ENCODE measurements at regions not wholly inside any gene's neighbourhood (a gene's known extent, or its start where the extent isn't known, plus 50 kb on each side); places are given as distances from the start of the nearest gene placed in this dataset.
"Not testable (repeated sequence)": the region's sequence is repeated elsewhere in the genome, so short reads cannot be mapped to it uniquely, and the experiment has no call there.

- H2AFZ ChIP-seq (ENCODE audit: low read length), result peak overlapping the region; percentile 66
- H3K4me3 ChIP-seq (ENCODE audit: low read length), result peak overlapping the region; percentile 76
These were observed 88.1 kb downstream of the DEFB131A start for GRCh38 chr4:9532134-9532862.

GRCh38 chr4:9532863-9533192 lies 88.6 kb downstream of the DEFB131A start:
- H3K9me2 ChIP-seq (replicated peaks; ENCODE audit: insufficient read depth, low read length); H3K27me3 ChIP-seq (replicated peaks; ENCODE audit: insufficient read depth, low read length); H2AFZ ChIP-seq (ENCODE audit: low read length); H3K4me1 ChIP-seq (ENCODE audit: low read length); H3K9me3 ChIP-seq (replicated peaks; ENCODE audit: insufficient read depth, low read length); H4K20me1 ChIP-seq (ENCODE audit: insufficient read depth, low read length); H3K36me3 ChIP-seq (replicated peaks; ENCODE audit: insufficient read depth, low read length); H3K27ac ChIP-seq (ENCODE audit: low read length); DNase-seq; H3F3A ChIP-seq (ENCODE audit: insufficient read depth, low read length): not testable (repeated sequence)
- Histone ChIP-seq H3K4me3 (ENCODE audit: low read length) (peak overlapping the region; percentile 76), H3K9ac (ENCODE audit: low read length) (peak overlapping the region; percentile 89), H3K4me2 (ENCODE audit: low read depth, low read length) (peak overlapping the region; percentile 73), H3K79me2 (ENCODE audit: low read length) (peaks cover 52% of the 10 kb centered on the region)

More at GRCh38 chr4:9532134-9532862, 88.1 kb downstream of the DEFB131A start:
- Histone ChIP-seq H3K9ac (ENCODE audit: low read length) (peak overlapping the region; percentile 89), H3K4me2 (ENCODE audit: low read depth, low read length) (peak overlapping the region; percentile 73; the same call in 1 of the 2 replicates), H3K27ac (ENCODE audit: low read length) (peak overlapping the region; percentile 27; the same call in 1 of the 2 replicates), H3K79me2 (ENCODE audit: low read length) (peaks cover 47% of the 10 kb centered on the region)
- H3K9me3 ChIP-seq (replicated peaks; ENCODE audit: insufficient read depth, low read length); H3K27me3 ChIP-seq (replicated peaks; ENCODE audit: insufficient read depth, low read length); H3K4me1 ChIP-seq (ENCODE audit: low read length); H3K36me3 ChIP-seq (replicated peaks; ENCODE audit: insufficient read depth, low read length); H3K9me2 ChIP-seq (replicated peaks; ENCODE audit: insufficient read depth, low read length); H4K20me1 ChIP-seq (ENCODE audit: insufficient read depth, low read length); H3F3A ChIP-seq (ENCODE audit: insufficient read depth, low read length): not testable (repeated sequence)
- TF ChIP-seq CTCF (IDR thresholded peaks at IDR 0.05; ENCODE audit: low read length), result peak; percentile 50
- DNase-seq, result peak; percentile 87

- not testable (repeated sequence) for H3K9ac ChIP-seq (ENCODE audit: low read length); H3K36me3 ChIP-seq (replicated peaks; ENCODE audit: insufficient read depth, low read length); H2AFZ ChIP-seq (ENCODE audit: low read length); H3K4me1 ChIP-seq (ENCODE audit: low read length); H4K20me1 ChIP-seq (ENCODE audit: insufficient read depth, low read length); H3K9me3 ChIP-seq (replicated peaks; ENCODE audit: insufficient read depth, low read length); DNase-seq; H3F3A ChIP-seq (ENCODE audit: insufficient read depth, low read length); H3K27me3 ChIP-seq (replicated peaks; ENCODE audit: insufficient read depth, low read length); H3K9me2 ChIP-seq (replicated peaks; ENCODE audit: insufficient read depth, low read length); H3K27ac ChIP-seq (ENCODE audit: low read length); H3K4me3 ChIP-seq (ENCODE audit: low read length); H3K4me2 ChIP-seq (ENCODE audit: low read depth, low read length)
- H3K79me2 ChIP-seq (ENCODE audit: low read length), result peaks cover 86% of the 10 kb centered on the region
These were observed 92.9 kb downstream of the DEFB131A start for GRCh38 chr4:9537101-9537500.

GRCh38 chr4:9539939-9540520 lies 95.8 kb downstream of the DEFB131A start:
- H2AFZ ChIP-seq (ENCODE audit: low read length); H3K9me2 ChIP-seq (replicated peaks; ENCODE audit: insufficient read depth, low read length); H3F3A ChIP-seq (ENCODE audit: insufficient read depth, low read length); H3K27ac ChIP-seq (ENCODE audit: low read length); H4K20me1 ChIP-seq (ENCODE audit: insufficient read depth, low read length); H3K4me1 ChIP-seq (ENCODE audit: low read length); DNase-seq; H3K9me3 ChIP-seq (replicated peaks; ENCODE audit: insufficient read depth, low read length); H3K9ac ChIP-seq (ENCODE audit: low read length); H3K27me3 ChIP-seq (replicated peaks; ENCODE audit: insufficient read depth, low read length); H3K36me3 ChIP-seq (replicated peaks; ENCODE audit: insufficient read depth, low read length); H3K4me3 ChIP-seq (ENCODE audit: low read length); H3K4me2 ChIP-seq (ENCODE audit: low read depth, low read length): not testable (repeated sequence)
- peaks cover 74% of the 10 kb centered on the region for H3K79me2 ChIP-seq (ENCODE audit: low read length)

GRCh38 chr4:9541388-9541915 lies 97.2 kb downstream of the DEFB131A start:
- H3K9me3 ChIP-seq (replicated peaks; ENCODE audit: insufficient read depth, low read length); H3K27me3 ChIP-seq (replicated peaks; ENCODE audit: insufficient read depth, low read length); H3K4me1 ChIP-seq (ENCODE audit: low read length); DNase-seq; H3F3A ChIP-seq (ENCODE audit: insufficient read depth, low read length); H3K27ac ChIP-seq (ENCODE audit: low read length); H3K9me2 ChIP-seq (replicated peaks; ENCODE audit: insufficient read depth, low read length); H3K4me3 ChIP-seq (ENCODE audit: low read length); H3K4me2 ChIP-seq (ENCODE audit: low read depth, low read length); H3K9ac ChIP-seq (ENCODE audit: low read length); H4K20me1 ChIP-seq (ENCODE audit: insufficient read depth, low read length); H2AFZ ChIP-seq (ENCODE audit: low read length); H3K36me3 ChIP-seq (replicated peaks; ENCODE audit: insufficient read depth, low read length): not testable (repeated sequence)
- peaks cover 76% of the 10 kb centered on the region for H3K79me2 ChIP-seq (ENCODE audit: low read length)

GRCh38 chr4:9544851-9545250 lies 100.6 kb downstream of the DEFB131A start:
- not testable (repeated sequence) for H3K36me3 ChIP-seq (replicated peaks; ENCODE audit: insufficient read depth, low read length); H3K27ac ChIP-seq (ENCODE audit: low read length); H2AFZ ChIP-seq (ENCODE audit: low read length); H3K4me3 ChIP-seq (ENCODE audit: low read length); H3K4me2 ChIP-seq (ENCODE audit: low read depth, low read length); H3K9ac ChIP-seq (ENCODE audit: low read length); DNase-seq; H3K9me3 ChIP-seq (replicated peaks; ENCODE audit: insufficient read depth, low read length); H3F3A ChIP-seq (ENCODE audit: insufficient read depth, low read length); H4K20me1 ChIP-seq (ENCODE audit: insufficient read depth, low read length); H3K4me1 ChIP-seq (ENCODE audit: low read length); H3K9me2 ChIP-seq (replicated peaks; ENCODE audit: insufficient read depth, low read length); H3K27me3 ChIP-seq (replicated peaks; ENCODE audit: insufficient read depth, low read length)
- peaks cover 76% of the 10 kb centered on the region for H3K79me2 ChIP-seq (ENCODE audit: low read length)

GRCh38 chr4:9547470-9547869 lies 103.3 kb downstream of the DEFB131A start:
- H3K9ac ChIP-seq (ENCODE audit: low read length); H3K4me2 ChIP-seq (ENCODE audit: low read depth, low read length); H3K36me3 ChIP-seq (replicated peaks; ENCODE audit: insufficient read depth, low read length); DNase-seq; H3F3A ChIP-seq (ENCODE audit: insufficient read depth, low read length); H3K27me3 ChIP-seq (replicated peaks; ENCODE audit: insufficient read depth, low read length); H3K4me3 ChIP-seq (ENCODE audit: low read length); H2AFZ ChIP-seq (ENCODE audit: low read length); H3K4me1 ChIP-seq (ENCODE audit: low read length); H3K9me2 ChIP-seq (replicated peaks; ENCODE audit: insufficient read depth, low read length); H3K9me3 ChIP-seq (replicated peaks; ENCODE audit: insufficient read depth, low read length); H3K27ac ChIP-seq (ENCODE audit: low read length); H4K20me1 ChIP-seq (ENCODE audit: insufficient read depth, low read length): not testable (repeated sequence)
- H3K79me2 ChIP-seq (ENCODE audit: low read length), result peaks cover 68% of the 10 kb centered on the region

All from MM.1S (cell line).